WI38 (cell line): ENCODE measurements at regions not wholly inside any gene's neighbourhood (a gene's known extent, or its start where the extent isn't known, plus 50 kb on each side); places are given as distances from the start of the nearest gene placed in this dataset.
A peak's percentile ranks its signal among the peaks of the same experiment; 100 is the strongest.

Experiments
- H3K4me3 ChIP-seq: 2 replicates; pipeline ENCODE4 v1.5.1; 2011; ENCODE audit warnings: low read depth, mild to moderate bottlenecking, control low read depth, low read length
- CTCF ChIP-seq: IDR thresholded peaks from 2 replicates; pipeline ENCODE4 v1.5.1; 2012; ENCODE audit warnings: low read depth, mild to moderate bottlenecking, control low read depth, low read length

DNA sequence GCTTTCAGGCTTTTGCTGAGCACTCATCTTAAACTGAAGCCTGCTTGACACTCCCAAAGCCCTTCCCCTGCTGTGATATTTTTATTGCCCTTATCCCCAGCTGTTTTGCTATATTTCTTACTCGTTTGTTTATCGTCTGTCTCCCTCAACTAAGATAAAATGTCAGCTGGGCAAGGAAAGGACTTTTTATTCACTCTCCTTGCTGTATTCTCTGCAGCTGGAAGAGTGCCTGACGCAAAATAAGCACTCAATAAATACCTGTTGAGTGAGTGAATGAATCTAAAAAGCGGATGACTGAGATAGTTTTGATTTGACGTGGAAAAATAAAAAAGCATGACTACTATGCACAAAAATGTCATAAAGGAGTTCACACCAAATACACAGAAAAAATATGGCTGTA is 84.8 kb upstream of the POMGNT2 start:
- TF ChIP-seq CTCF, result no peak
- H3K4me3 ChIP-seq, result peak overlapping the region; percentile 12; the same call in 1 of the 2 replicates

DNA sequence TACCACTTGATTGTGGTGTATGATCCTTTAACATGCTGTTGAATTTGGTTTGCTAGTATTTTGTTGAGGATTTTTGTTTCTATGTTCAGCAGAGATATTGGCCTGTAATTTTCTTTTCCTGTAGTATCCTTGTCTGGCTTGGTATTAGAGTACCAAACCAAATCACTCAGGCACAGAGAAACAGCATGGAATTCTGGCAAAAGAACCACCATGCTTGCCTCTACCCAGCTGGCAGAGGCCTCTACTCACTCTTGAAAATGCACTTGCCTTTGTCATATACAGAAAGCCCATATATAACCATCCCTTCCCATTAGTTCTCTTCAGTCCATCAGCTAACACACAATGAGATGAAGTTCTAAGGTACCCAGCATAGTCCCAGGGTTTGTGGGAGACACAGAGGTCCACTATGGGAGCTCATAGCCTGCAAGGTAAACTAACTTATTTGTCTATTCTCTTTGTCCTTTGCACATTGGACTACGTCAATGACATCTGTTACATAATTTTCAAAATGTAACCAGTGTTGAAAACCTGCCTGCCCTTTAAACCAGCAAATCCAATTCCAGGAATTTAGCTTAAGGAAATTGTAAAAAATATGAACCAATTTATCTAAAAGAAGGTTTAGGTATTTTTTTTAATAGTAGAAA is 82.1 kb upstream of the POMGNT2 start:
- H3K4me3 ChIP-seq, result no peak overlapping the region
- no peak for TF ChIP-seq CTCF

GRCh38 chr3:43185983-43186314 is 80.1 kb upstream of the POMGNT2 start:
- no peak overlapping the region for H3K4me3 ChIP-seq
- TF ChIP-seq CTCF, result no peak

DNA sequence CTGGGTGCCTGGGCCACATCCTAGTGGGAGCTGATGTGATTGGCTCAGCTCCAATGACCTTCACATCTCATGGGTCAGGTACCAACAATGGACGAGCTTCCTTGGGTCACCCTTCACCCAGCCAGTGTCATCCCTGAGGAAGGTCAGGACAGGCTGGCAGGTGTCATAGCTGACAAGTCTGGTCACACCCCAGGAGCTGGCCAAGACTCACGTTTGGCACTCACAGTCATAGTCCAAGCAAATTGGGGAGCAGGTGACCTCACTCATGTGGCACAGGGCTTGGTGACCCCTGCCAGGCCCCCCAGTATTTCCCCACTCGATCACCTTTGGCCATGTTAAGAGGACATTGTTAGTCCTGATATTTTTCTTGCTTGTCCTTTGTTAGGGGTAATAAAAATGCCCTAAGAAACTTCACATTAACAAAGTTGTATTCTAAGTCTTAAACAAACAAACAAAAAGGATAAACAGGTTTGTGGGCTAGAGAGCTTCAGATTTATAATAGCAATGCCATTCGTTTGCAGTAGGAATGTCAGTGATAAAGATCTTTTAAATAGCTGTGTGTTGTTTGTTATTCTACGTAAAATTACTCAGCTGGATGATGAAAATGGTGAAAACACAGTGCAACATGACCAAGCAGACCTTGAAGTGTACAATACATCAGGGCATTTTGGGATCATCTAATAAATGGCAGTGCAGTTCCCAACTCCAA is 79.5 kb upstream of the POMGNT2 start:
- TF ChIP-seq CTCF, result no peak
- H3K4me3 ChIP-seq, result no peak overlapping the region

DNA sequence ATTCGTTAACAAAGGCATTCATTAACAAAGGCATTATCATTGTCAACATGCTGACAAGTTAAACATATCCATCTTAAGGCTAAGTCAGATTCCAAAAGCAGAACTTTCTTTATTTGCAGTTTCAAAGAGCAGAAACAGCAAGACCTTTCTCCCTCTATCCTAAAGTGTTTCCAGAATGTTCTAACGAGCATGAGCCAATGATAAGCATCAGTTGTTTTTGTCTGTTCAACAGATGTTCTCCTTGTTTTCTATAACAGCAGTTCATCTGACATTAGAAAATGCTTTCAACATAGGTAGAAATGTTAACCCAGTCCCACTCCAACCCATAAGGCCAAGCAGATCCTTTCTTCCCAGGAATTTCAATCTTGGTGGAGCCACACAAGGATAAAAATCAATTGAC is 77.6 kb upstream of the POMGNT2 start:
- no peak for TF ChIP-seq CTCF
- no peak overlapping the region for H3K4me3 ChIP-seq

- TF ChIP-seq CTCF, result no peak
- no peak overlapping the region for H3K4me3 ChIP-seq
Observed at GRCh38 chr3:43181202-43181821, 75.4 kb upstream of the POMGNT2 start.

DNA sequence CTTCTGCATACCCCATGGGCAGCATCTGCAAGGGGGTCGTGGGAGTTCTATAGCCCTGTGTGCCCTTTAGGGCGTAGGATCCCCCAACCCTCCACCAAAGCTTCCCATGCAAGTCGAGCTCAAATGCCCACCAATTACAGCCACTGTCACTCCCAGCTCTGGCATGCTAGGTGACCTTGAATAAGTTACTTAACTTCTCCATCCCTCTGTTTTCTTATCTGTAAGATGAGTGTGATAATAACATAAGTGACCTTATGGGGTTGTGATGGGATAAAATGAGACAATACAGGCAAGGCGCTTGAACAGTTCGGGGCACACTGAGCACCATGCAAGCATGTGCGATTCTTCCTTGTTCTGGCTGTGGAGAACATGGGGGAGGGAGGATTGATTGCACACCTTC is 74.8 kb upstream of the POMGNT2 start:
- TF ChIP-seq CTCF, result no peak
- H3K4me3 ChIP-seq, result no peak overlapping the region
